VCaP (cell line): ENCODE measurements at regions not wholly inside any gene's neighbourhood (a gene's known extent, or its start where the extent isn't known, plus 50 kb on each side); places are given as distances from the start of the nearest gene placed in this dataset.
A peak's percentile ranks its signal among the peaks of the same experiment; 100 is the strongest.
"Not testable (repeated sequence)": the region's sequence is repeated elsewhere in the genome, so short reads cannot be mapped to it uniquely, and the experiment has no call there.

ENCODE experiments used
- H3K27ac ChIP-seq: fragments of 450-650 bp; 2 replicates; pipeline ENCODE4 v1.5.1; 2017
- TF ChIP-seq, protein P1 (sequence below): fragments of 450-650 bp; conservative IDR thresholded peaks from 2 replicates; pipeline ENCODE4 v1.5.1; 2017; ENCODE audit warnings: mild to moderate bottlenecking, moderate library complexity

DNA sequence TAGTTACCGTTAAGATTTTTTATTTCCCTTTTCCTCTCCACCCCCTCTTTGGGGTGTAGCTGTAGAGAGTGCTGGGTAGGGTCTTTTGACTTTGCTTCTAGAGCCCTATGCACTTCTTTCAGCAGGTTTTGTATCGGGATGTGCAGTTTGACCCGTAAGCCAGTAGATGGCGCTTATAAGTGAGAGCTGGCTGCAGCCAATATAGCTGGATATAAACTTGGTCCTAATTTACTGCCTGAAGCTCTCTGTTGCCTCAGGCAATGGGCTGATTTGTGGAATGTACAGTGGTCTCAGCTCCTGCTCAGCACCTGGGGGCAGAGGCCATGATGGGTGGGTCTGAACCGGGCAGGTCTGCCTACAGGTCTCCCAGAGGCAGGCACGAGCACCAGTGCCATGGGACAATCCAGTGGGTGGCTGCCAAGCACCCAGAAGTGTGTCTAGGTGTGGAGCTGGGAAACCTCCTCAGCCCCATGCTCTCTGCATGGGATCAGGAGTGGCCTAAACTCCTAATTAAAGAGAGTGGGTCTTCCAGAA lies 146.5 kb downstream of the SPANXN1 start:
- no peak overlapping the region for H3K27ac ChIP-seq
- TF ChIP-seq, protein P1, sequence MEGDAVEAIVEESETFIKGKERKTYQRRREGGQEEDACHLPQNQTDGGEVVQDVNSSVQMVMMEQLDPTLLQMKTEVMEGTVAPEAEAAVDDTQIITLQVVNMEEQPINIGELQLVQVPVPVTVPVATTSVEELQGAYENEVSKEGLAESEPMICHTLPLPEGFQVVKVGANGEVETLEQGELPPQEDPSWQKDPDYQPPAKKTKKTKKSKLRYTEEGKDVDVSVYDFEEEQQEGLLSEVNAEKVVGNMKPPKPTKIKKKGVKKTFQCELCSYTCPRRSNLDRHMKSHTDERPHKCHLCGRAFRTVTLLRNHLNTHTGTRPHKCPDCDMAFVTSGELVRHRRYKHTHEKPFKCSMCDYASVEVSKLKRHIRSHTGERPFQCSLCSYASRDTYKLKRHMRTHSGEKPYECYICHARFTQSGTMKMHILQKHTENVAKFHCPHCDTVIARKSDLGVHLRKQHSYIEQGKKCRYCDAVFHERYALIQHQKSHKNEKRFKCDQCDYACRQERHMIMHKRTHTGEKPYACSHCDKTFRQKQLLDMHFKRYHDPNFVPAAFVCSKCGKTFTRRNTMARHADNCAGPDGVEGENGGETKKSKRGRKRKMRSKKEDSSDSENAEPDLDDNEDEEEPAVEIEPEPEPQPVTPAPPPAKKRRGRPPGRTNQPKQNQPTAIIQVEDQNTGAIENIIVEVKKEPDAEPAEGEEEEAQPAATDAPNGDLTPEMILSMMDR, result no peak

DNA sequence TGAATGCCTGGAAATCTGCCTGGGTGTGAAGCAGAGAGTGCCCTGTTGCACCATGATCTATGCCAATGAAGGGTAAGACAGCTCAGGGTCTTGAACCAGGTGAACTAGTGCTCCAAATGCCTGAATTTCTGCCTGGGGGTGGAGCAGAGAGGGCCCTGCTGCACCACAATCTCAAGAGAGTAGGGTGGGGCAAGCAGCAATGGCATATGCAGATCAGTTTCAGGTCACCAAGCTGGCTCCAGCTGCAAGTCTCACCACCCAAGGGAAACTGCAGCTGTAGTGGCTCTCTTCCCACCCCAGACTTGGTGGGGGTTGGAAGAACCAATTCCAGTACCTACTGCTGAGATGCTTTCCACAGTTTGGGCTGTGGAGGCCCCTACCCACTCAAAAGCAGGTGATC lies 147.0 kb downstream of the SPANXN1 start:
- TF ChIP-seq, protein P1, result no peak
- no peak overlapping the region for H3K27ac ChIP-seq

DNA sequence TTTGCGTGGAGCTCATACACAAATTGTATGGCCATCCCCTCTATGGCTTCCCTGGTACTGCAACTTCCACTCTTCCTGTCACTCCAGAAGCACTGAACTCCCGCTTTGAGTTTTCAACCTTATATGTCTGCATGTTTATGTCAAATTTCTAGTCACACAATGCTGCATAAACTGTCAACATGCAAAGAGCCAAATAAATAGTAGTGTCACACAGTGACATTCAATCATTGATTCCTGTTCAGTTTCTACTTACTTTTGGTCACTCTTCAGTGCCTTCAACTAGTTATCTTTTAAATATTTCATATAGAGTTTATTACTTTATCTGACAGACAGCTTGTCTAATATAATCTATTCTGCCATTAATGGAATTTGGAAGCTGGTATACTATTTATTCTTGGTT lies 149.3 kb downstream of the SPANXN1 start:
- TF ChIP-seq, protein P1, result no peak
- no peak overlapping the region for H3K27ac ChIP-seq

DNA sequence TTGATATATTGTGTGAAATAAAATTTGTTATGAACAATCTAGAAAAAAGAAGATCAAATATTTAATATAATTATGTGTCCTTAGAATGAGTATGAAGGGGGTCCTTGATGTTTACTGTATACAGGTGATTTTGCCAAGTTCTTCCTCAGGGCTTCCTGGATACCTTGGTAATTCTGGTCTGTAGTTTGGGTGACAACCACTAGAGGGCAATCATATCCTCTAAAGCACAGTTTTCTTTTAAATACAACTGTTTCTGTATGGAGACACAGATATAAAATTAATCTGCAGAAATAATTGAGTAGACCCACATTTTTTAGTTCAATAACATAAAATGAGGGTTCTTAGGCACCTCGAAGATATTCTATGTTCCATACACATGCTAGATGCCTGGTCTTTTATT lies 157.7 kb downstream of the SPANXN1 start:
- no peak overlapping the region for H3K27ac ChIP-seq
- TF ChIP-seq, protein P1, result peak; percentile 78

DNA sequence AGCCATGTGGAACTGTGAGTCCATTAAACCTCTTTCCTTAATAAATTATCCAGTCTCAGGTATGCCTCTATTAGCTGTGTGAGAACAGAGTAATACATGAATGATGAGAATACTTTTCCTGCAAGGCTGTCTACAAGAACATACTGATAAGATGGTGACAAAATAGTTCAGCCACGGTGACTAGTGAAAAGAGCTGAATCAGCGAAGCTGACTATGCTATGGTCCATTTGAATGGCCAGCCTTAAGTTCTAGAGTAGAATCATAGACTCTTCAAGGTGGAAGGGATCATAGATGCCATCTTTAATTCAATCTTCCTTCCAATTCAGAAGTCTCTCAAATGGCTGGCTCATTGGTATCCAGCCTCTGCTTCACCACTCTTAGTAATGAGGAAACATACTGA lies 163.3 kb downstream of the SPANXN1 start:
- H3K27ac ChIP-seq, result no peak overlapping the region
- TF ChIP-seq, protein P1, result no peak

DNA sequence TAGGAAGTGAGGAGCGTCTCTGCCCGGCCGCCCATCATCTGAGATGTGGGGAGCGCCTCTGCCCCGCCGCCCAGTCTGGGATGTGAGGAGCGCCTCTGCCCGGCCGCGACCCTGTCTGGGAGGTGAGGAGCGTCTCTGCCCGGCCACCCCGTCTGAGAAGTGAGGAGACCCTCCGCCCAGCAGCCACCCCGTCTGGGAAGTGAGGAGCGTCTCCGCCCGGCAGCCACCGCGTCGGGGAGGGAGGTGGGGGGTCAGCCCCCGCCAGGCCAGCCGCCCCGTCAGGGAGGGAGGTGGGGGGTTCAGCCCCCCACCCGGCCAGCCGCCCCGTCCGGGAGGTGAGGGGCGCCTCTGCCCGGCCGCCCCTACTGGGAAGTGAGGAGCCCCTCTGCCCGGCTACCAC lies 188.9 kb downstream of the SPANXN1 start:
- H3K27ac ChIP-seq, result not testable (repeated sequence)

DNA sequence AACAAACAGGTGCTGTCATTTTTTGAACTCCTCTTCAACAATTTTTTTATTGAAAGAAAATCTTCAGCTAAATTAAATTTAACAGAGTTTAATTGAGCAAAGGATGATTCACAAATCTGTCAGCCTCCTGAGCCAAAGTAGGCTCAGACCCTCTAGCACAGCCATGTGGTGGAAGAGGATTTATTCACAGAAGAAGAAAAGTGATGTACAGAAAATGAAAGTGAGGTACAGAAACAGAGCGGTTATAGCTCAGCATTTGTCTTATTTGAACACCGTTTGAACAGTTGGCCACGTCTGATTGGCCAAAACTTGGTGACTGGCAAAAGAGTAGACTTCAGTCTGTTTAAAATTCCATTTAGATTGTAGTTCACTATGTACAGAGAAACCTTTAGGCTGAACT lies 217.3 kb downstream of the SPANXN1 start:
- no peak overlapping the region for H3K27ac ChIP-seq
- TF ChIP-seq, protein P1, result no peak

DNA sequence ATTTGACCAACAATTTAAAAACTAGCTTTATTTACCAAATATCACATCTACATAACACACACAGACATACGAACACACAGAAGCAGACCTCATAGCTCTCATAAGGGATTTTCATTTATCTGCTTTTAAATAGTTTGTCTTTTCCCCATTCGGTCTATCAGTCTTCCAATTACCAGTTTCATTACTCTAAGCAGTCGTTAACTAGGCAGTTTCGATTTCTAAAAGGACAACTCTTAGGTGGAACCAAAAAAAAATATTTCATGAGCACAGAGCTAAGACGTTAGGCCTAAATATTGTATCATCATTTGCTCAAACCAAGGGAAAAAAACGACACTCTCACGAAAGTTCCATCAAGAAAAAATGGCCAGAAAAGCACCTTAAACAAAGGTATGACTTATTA lies 228.4 kb downstream of the SPANXN1 start:
- TF ChIP-seq, protein P1, result no peak
- no peak overlapping the region for H3K27ac ChIP-seq
